Vagina (tissue), 2 donors: ENCODE measurements at regions not wholly inside any gene's neighbourhood (a gene's known extent, or its start where the extent isn't known, plus 50 kb on each side); places are given as distances from the start of the nearest gene placed in this dataset.

ENCODE experiments used
- CTCF ChIP-seq, 3 experiments: fragments of 450-650 bp in 2 of 3; fragments of 200-600 bp in 1 of 3; sonication (generic) in 1 of 3; IDR thresholded peaks; one replicate each; pipeline ENCODE4 v1.5.1; 2017 to 2019; ENCODE audit warnings: antibody characterized with exemption in 3 of 3, mild to moderate bottlenecking in 2 of 3, moderate library complexity in 2 of 3
- POLR2A ChIP-seq, 2 donors: fragments of 450-650 bp; IDR thresholded peaks; one replicate each; pipeline ENCODE4 v1.6.1; 2017; ENCODE audit warnings: antibody characterized with exemption in 2 of 2, mild to moderate bottlenecking in 2 of 2, moderate library complexity in 2 of 2
- POLR2AphosphoS5 ChIP-seq, 2 donors: sonication (generic); formaldehyde crosslinking; IDR thresholded peaks; one replicate each; pipeline ENCODE4 v1.9.0; 2017; ENCODE audit warnings: antibody characterized with exemption in 2 of 2, mild to moderate bottlenecking in 2 of 2, low read depth in 1 of 2; ENCODE audit not compliant: insufficient read depth in 1 of 2

DNA sequence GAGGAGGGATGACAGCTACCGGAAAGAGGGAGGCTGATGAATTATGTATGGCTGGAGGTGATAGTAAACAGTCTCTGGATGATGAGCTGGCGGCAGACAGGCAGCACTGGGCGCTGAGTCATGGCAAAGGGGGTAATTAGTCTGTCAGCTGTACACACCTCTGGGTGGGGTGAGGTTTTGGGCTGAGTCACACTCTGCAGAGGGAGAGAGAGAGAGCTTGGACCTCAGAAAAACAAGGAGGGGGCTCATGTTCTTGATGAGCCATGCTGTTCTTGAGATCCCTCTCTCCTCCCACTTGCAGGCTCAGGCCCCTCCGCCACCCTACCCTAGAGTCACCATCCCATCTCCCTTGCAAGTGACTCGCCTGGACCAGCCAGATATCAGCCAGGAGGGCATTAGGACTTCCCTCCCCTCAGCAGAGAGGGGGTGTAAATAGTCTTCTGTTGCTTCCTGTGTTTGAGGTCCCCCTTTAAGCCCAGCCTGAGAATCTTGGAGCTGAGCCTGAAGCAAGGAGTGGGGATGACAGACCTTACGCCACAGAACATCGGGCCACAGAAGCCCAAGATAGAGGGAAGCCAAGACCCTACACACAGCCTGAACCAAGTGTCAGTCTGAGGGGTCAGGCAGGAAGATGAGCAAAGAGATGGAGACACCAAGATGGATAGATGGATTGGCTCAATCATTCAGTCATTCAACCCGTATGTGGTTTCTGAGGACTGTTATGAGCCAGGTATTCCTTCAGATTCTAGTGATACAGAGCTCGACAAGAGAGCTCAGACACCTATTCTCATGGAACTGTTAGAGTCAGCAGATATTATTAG is 383.2 kb upstream of the CCL2 start:
- TF ChIP-seq CTCF (IDR thresholded peaks at IDR 0.05) (no peak), POLR2AphosphoS5 (IDR thresholded peaks at IDR 0.05; ENCODE audit: insufficient read depth in 1 of 2, low read depth in 1 of 2) (no peak), POLR2A (IDR thresholded peaks at IDR 0.05) (no peak)
